Calu3 (cell line): ENCODE measurements at regions not wholly inside any gene's neighbourhood (a gene's known extent, or its start where the extent isn't known, plus 50 kb on each side); places are given as distances from the start of the nearest gene placed in this dataset.

Experiments used
- BruUV-seq: library from RNA; stranded (reverse); fragments of 400-500 nt; replicated peaks from 2 replicates; lab custom pipeline; 2021; lab: Mats Ljungman, UMichigan
- CTCF ChIA-PET: fragments of 300-600 bp; sonication (Branson Sonifier 250); formaldehyde crosslinking; loops from one replicate; lab custom pipeline; 2022; ENCODE audit warnings: antibody characterized with exemption; lab: Charles Lee
- DNase-seq: peaks from one replicate; pipeline ENCODE4 v3.0.0; 2022
- H3K27ac Mint-ChIP-seq: one replicate; pipeline ENCODE4 v1.8.0; 2022; ENCODE audit warnings: mixed read lengths; ENCODE audit not compliant: unreplicated experiment
- H3K27me3 Mint-ChIP-seq: one replicate; pipeline ENCODE4 v1.8.0; 2022; ENCODE audit warnings: mixed read lengths; ENCODE audit not compliant: unreplicated experiment
- H3K36me3 Mint-ChIP-seq: one replicate; pipeline ENCODE4 v1.8.0; 2022; ENCODE audit warnings: mild to moderate bottlenecking, moderate library complexity, mixed read lengths; ENCODE audit not compliant: insufficient read depth, unreplicated experiment
- H3K4me1 Mint-ChIP-seq: one replicate; pipeline ENCODE4 v1.8.0; 2022; ENCODE audit warnings: mild to moderate bottlenecking, low read depth, mixed read lengths; ENCODE audit not compliant: unreplicated experiment
- H3K4me3 Mint-ChIP-seq: one replicate; pipeline ENCODE4 v1.8.0; 2022; ENCODE audit warnings: mild to moderate bottlenecking, low read depth, moderate library complexity, mixed read lengths; ENCODE audit not compliant: unreplicated experiment
- H3K9me3 Mint-ChIP-seq: one replicate; pipeline ENCODE4 v1.8.0; 2022; ENCODE audit warnings: low read depth, mixed read lengths; ENCODE audit not compliant: unreplicated experiment
- CTCF ChIP-seq: fragments of 200-600 bp; IDR thresholded peaks from one replicate; pipeline ENCODE4 v1.8.0; 2022; ENCODE audit warnings: antibody characterized with exemption; ENCODE audit not compliant: unreplicated experiment
- intact Hi-C: fragments of 100-400 bp; cut with micrococcal nuclease; formaldehyde crosslinking; loops from one replicate; pipeline ENCODE4 v1.10.0; 2022; ENCODE audit not compliant: unreplicated experiment

- DNase-seq = no peak
- TF ChIP-seq CTCF = no peak
- H3K27me3 Mint-ChIP-seq = no peaks in the 10 kb centered on the region
- no TSS peak for BruUV-seq
- no peaks in the 10 kb centered on the region for H3K36me3 Mint-ChIP-seq
- no peaks in the 10 kb centered on the region for H3K4me1 Mint-ChIP-seq
- intact Hi-C loops = no loop called here
- CTCF ChIA-PET = interaction anchor here (0.9 kb wide), 1 partner anchor 43 kb away, joined by 3 read pairs; no protein-coding TSS in a partner anchor
- H3K27ac Mint-ChIP-seq = no peak overlapping the region
- H3K9me3 Mint-ChIP-seq = peaks cover 8% of the 10 kb centered on the region
- H3K4me3 Mint-ChIP-seq = no peak overlapping the region
Measured at GRCh38 chr22:49505337-49506009, 322.2 kb downstream of the BRD1 start.

GRCh38 chr22:49503896-49504521 is 323.7 kb downstream of the BRD1 start:
- intact Hi-C loops = loop anchor here (2.0 kb wide), 1 partner anchor 45 kb away; no protein-coding TSS in a partner anchor
- H3K4me3 Mint-ChIP-seq = no peak overlapping the region
- no peak for DNase-seq
- CTCF ChIA-PET = no interaction called here
- no peaks in the 10 kb centered on the region for H3K4me1 Mint-ChIP-seq
- no peaks in the 10 kb centered on the region for H3K36me3 Mint-ChIP-seq
- no peak overlapping the region for H3K27ac Mint-ChIP-seq
- no peak for TF ChIP-seq CTCF
- BruUV-seq = no TSS peak
- H3K9me3 Mint-ChIP-seq = peaks cover 5% of the 10 kb centered on the region
- no peaks in the 10 kb centered on the region for H3K27me3 Mint-ChIP-seq

- H3K4me1 Mint-ChIP-seq = no peaks in the 10 kb centered on the region
- no peaks in the 10 kb centered on the region for H3K27me3 Mint-ChIP-seq
- H3K9me3 Mint-ChIP-seq = peaks cover 5% of the 10 kb centered on the region
- BruUV-seq = no TSS peak
- no peak for DNase-seq
- TF ChIP-seq CTCF = no peak
- no peaks in the 10 kb centered on the region for H3K36me3 Mint-ChIP-seq
- CTCF ChIA-PET = no interaction called here
- H3K27ac Mint-ChIP-seq = no peak overlapping the region
- H3K4me3 Mint-ChIP-seq = no peak overlapping the region
- intact Hi-C loops = loop anchor here (2.0 kb wide), 1 partner anchor 45 kb away; no protein-coding TSS in a partner anchor
Measured at GRCh38 chr22:49503321-49503720, 324.4 kb downstream of the BRD1 start.

- Mint-ChIP-seq H3K4me3 (peak overlapping the region; percentile 32), H3K4me1 (no peaks in the 10 kb centered on the region), H3K27me3 (no peaks in the 10 kb centered on the region), H3K27ac (peak overlapping the region; percentile 23), H3K9me3 (peaks cover 2% of the 10 kb centered on the region), H3K36me3 (no peaks in the 10 kb centered on the region)
- DNase-seq = peak; percentile 72
- no TSS peak for BruUV-seq
- intact Hi-C loops = loop anchor here (2.0 kb wide), 1 partner anchor 47 kb away; no protein-coding TSS in a partner anchor
- CTCF ChIA-PET = interaction anchor here (0.6 to 1.0 kb wide), 5 partner anchors 9 to 68 kb away, joined by 3 to 5 read pairs (median 4); no protein-coding TSS in a partner anchor
- no peak for TF ChIP-seq CTCF
Measured at GRCh38 chr22:49502126-49502826, 325.4 kb downstream of the BRD1 start.
